ENCODE measurements at regions not wholly inside any gene's neighbourhood (a gene's known extent, or its start where the extent isn't known, plus 50 kb on each side); places are given as distances from the start of the nearest gene placed in this dataset.
A peak's percentile ranks its signal among the peaks of the same experiment; 100 is the strongest.
"Not testable (repeated sequence)": the region's sequence is repeated elsewhere in the genome, so short reads cannot be mapped to it uniquely, and the experiment has no call there.

DNA sequence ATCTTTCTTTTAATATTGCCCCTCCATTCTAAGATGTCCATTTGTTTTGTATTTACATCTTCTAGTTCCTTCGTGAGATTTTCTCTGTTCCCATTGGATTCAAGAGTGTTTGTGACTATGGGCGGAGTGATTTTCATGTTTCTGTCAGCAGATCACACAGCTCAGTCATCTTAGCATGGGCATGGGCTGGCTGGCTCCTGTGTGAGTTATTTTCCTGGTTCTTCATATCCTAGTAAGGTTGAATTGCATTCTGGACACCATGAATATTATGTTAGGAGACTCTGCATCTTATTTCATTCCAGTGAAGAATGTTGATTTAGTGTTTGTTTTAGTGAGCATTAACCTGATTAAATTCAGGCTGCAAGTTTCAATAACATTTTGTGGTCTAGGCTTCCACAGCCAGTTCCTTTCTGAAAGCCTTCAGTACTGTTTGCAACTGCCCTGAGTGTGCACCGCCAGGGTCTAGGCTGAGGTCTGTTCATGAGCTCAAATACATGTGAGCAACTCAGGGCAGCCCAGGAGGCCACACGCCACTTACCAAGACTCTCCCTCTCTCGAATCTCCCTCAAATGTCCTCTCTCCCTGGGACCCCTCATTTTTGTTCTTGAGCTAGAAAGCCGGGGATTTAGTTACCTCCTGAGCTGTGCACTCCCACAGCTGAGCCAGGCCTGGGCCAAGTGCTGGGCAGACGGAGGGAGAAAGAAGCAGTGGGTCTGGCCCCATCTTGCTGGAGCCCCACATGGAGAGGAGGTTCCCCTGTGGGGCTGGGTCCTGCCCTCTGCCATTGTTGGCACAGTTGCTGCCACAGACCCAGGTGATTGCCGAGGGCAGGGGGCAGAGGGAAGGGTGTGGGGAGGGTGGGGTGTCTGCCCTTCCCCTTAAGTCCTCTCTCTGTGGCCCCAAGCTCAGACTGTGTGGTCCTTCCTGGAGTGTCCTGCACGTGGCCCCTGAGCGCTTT is 145.9 kb downstream of the RTP5 start:
- H3K9me3 ChIP-seq (ENCODE audit: severe bottlenecking): no peaks in the 10 kb centered on the region
- H3K27me3 ChIP-seq (ENCODE audit: insufficient read depth, low read depth, severe bottlenecking): no peaks in the 10 kb centered on the region
- H3K4me3 ChIP-seq (ENCODE audit: low read depth, low read length): no peak overlapping the region
- TF ChIP-seq, protein P1, sequence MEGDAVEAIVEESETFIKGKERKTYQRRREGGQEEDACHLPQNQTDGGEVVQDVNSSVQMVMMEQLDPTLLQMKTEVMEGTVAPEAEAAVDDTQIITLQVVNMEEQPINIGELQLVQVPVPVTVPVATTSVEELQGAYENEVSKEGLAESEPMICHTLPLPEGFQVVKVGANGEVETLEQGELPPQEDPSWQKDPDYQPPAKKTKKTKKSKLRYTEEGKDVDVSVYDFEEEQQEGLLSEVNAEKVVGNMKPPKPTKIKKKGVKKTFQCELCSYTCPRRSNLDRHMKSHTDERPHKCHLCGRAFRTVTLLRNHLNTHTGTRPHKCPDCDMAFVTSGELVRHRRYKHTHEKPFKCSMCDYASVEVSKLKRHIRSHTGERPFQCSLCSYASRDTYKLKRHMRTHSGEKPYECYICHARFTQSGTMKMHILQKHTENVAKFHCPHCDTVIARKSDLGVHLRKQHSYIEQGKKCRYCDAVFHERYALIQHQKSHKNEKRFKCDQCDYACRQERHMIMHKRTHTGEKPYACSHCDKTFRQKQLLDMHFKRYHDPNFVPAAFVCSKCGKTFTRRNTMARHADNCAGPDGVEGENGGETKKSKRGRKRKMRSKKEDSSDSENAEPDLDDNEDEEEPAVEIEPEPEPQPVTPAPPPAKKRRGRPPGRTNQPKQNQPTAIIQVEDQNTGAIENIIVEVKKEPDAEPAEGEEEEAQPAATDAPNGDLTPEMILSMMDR (IDR thresholded peaks at IDR 0.05; ENCODE audit: low read depth, low read length): no peak
- H3K36me3 ChIP-seq: no peaks in the 10 kb centered on the region
- no peak overlapping the region for H3K27ac ChIP-seq
- peak; percentile 3 for DNase-seq

DNA sequence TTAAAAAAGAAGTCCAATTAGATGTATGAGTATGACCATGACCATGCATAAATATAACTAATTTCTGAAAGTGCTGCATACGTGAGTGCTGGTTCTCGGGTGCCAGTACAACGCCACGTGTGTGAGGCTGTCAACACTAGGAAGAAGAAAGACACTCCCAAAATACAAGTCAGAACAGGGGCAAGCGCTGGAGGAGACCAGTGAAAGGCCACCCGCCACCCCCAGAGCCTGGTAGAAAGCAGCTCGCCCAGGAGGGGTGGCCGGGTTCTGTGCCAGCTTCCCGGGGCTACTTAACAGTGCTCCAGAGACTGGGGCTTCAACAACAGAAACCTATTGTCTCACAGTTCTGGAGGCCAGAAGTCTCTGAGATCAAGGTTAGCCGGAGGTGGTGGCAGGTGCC is 147.6 kb downstream of the RTP5 start:
- no peak overlapping the region for H3K4me3 ChIP-seq (ENCODE audit: low read depth, low read length)
- H3K36me3 ChIP-seq: no peaks in the 10 kb centered on the region
- no peak for DNase-seq
- no peak overlapping the region for H3K27ac ChIP-seq
- TF ChIP-seq, protein P1 (IDR thresholded peaks at IDR 0.05; ENCODE audit: low read depth, low read length): no peak
- no peaks in the 10 kb centered on the region for H3K27me3 ChIP-seq (ENCODE audit: insufficient read depth, low read depth, severe bottlenecking)
- no peaks in the 10 kb centered on the region for H3K9me3 ChIP-seq (ENCODE audit: severe bottlenecking)

DNA sequence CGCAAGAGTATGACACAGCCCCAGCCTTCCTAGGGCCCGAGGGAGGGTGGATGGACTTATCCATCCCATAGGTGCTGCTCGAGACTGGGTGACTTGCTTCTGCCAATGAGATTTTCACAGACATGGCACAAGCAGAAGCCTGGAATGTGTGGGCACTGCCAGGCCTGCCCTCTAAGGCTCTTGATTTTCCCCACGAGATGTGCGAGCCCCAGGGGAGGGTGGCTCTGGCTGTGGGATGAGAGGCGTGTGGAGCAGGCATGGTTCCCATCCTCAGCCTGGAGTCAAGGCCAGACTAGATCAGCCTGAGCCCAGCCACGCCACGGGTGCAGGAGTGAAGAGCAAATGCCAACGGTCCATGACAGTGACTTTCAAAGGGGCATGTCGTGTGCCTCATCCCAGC is 148.9 kb downstream of the RTP5 start:
- not testable (repeated sequence) for H3K27me3 ChIP-seq (ENCODE audit: insufficient read depth, low read depth, severe bottlenecking); DNase-seq; H3K36me3 ChIP-seq; H3K27ac ChIP-seq; H3K4me3 ChIP-seq (ENCODE audit: low read depth, low read length); H3K9me3 ChIP-seq (ENCODE audit: severe bottlenecking)

DNA sequence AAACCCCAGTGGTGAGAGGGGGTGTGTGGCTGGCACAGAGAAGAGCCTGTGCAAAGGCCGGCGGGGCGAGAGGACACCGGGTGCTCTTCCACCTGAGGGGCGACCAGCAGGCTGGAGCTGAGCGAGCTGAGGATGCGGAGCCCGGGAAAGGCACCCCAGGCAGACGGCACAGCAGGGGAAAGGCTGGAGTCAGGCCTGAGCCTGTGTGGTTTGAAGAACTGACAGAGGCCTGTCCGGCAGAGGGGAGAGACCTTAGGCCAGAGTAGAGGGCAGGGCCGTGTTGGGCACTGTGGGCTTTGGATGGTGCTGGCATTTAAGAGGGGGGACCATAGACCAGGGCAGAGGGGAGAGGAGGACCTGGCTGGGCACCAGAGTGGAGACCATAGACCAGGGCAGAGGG is 149.8 kb downstream of the RTP5 start:
- Histone ChIP-seq H3K4me3 (ENCODE audit: low read depth, low read length) (no peak overlapping the region), H3K27ac (no peak overlapping the region), H3K27me3 (ENCODE audit: insufficient read depth, low read depth, severe bottlenecking) (no peaks in the 10 kb centered on the region), H3K9me3 (ENCODE audit: severe bottlenecking) (no peaks in the 10 kb centered on the region), H3K36me3 (no peaks in the 10 kb centered on the region)
- TF ChIP-seq, protein P1 (IDR thresholded peaks at IDR 0.05; ENCODE audit: low read depth, low read length): no peak
- DNase-seq: no peak

DNA sequence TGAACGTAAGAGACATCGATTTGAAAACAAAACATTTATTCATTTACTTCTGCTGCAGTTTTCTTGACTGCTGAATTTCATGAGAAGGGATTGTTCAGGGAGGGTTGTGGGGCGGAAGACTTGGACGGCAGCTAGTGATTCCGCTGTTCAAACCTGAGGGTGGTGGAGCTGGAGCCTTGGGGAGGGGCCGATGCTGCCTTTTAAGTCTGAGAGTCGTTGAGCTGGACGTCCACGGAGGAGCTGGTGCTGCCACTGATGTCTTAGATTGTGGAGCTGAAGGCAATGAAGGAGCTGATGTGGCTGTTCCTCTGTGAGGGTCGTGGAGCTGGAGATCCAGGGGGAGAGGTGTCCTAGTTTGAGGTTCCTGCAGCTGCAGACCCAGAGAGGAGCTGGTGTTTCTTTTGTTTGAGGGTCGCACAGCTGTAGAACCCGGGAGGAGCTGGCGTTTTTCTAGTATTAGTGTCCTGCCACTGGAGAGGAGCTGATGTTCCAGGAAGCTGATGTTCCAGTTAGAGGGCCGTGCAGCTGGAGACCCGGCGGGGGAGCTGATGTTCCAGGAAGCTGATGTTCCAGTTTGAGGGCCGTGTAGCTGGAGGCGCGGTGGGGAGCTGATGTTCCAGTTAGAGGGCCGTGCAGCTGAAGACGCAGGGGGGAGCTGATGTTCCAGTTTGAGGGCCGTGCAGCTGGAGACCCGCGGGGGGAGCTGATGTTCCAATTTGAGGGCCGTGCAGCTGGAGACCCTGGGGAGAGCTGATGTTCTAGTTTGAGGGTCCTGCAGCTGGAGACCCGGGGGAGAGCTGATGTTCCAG is 150.9 kb downstream of the RTP5 start:
- TF ChIP-seq, protein P1 (IDR thresholded peaks at IDR 0.05; ENCODE audit: low read depth, low read length): no peak
- Histone ChIP-seq H3K27ac (no peak overlapping the region), H3K9me3 (ENCODE audit: severe bottlenecking) (no peaks in the 10 kb centered on the region), H3K4me3 (ENCODE audit: low read depth, low read length) (no peak overlapping the region), H3K36me3 (no peaks in the 10 kb centered on the region), H3K27me3 (ENCODE audit: insufficient read depth, low read depth, severe bottlenecking) (no peaks in the 10 kb centered on the region)
- DNase-seq: no peak

Data from WERI-Rb-1 (cell line).